ENCODE measurements at regions not wholly inside any gene's neighbourhood (a gene's known extent, or its start where the extent isn't known, plus 50 kb on each side); places are given as distances from the start of the nearest gene placed in this dataset.

GRCh38 chr2:145286716-145287275, 766.9 kb upstream of the ZEB2 start:
- WGBS: 65% methylated on average over 7 of the region's 7 CpGs
- Histone ChIP-seq H3K4ac (ENCODE audit: low read depth in 1 of 2, low read length in 2 of 2) (no peak overlapping the region), H2AK5ac (ENCODE audit: low read length, severe bottlenecking) (no peak overlapping the region), H3K4me1 (ENCODE audit: control insufficient read depth, insufficient read depth, low read depth, low read length) (no peaks in the 10 kb centered on the region), H2BK12ac (ENCODE audit: low read length in 2 of 2) (no peak overlapping the region), H3K4me2 (ENCODE audit: low read length, poor library complexity, severe bottlenecking) (no peak overlapping the region), H3K4me3 (ENCODE audit: insufficient read depth in 1 of 2, low read depth in 1 of 2, low read length in 2 of 2) (no peak overlapping the region), H3K14ac (ENCODE audit: low read length in 2 of 2) (no peak overlapping the region), H3K36me3 (ENCODE audit: control insufficient read depth in 1 of 2, insufficient read depth in 2 of 2, low read depth in 1 of 2, low read length in 2 of 2) (no peaks in the 10 kb centered on the region), H2AFZ (ENCODE audit: low read depth, low read length) (no peak overlapping the region), H3K23ac (ENCODE audit: low read length in 2 of 2) (no peak overlapping the region), H3K9me3 (ENCODE audit: control insufficient read depth, low read length) (peaks cover 3% of the 10 kb centered on the region), H3K27ac (ENCODE audit: low read length, poor library complexity, severe bottlenecking) (no peak overlapping the region), H3K79me1 (replicated peaks; ENCODE audit: low read length, poor library complexity, severe bottlenecking) (no peaks in the 10 kb centered on the region), H2BK5ac (ENCODE audit: low read depth, low read length, poor library complexity, severe bottlenecking) (no peak overlapping the region), H3K18ac (ENCODE audit: low read depth in 1 of 2, low read length in 2 of 2) (no peak overlapping the region), H4K91ac (ENCODE audit: low read length) (no peak overlapping the region), H3K9ac (ENCODE audit: low read length) (no peak overlapping the region), H2BK15ac (ENCODE audit: low read depth, poor library complexity, severe bottlenecking) (no peak overlapping the region), H3K27me3 (ENCODE audit: control insufficient read depth in 1 of 2, insufficient read depth in 1 of 2, low read length in 2 of 2) (no peaks in the 10 kb centered on the region), H4K8ac (ENCODE audit: low read length) (no peak overlapping the region), H2BK120ac (ENCODE audit: low read depth, low read length) (no peak overlapping the region)
- DNase-seq: no peak

- Histone ChIP-seq H3K4ac (ENCODE audit: low read depth in 1 of 2, low read length in 2 of 2) (no peak overlapping the region), H2BK5ac (ENCODE audit: low read depth, low read length, poor library complexity, severe bottlenecking) (no peak overlapping the region), H2AK5ac (ENCODE audit: low read length, severe bottlenecking) (no peak overlapping the region), H3K14ac (ENCODE audit: low read length in 2 of 2) (no peak overlapping the region), H3K18ac (ENCODE audit: low read depth in 1 of 2, low read length in 2 of 2) (no peak overlapping the region), H3K4me1 (ENCODE audit: control insufficient read depth, insufficient read depth, low read depth, low read length) (no peaks in the 10 kb centered on the region), H4K8ac (ENCODE audit: low read length) (no peak overlapping the region), H3K4me3 (ENCODE audit: insufficient read depth in 1 of 2, low read depth in 1 of 2, low read length in 2 of 2) (no peak overlapping the region), H2BK12ac (ENCODE audit: low read length in 2 of 2) (no peak overlapping the region), H2BK15ac (ENCODE audit: low read depth, poor library complexity, severe bottlenecking) (no peak overlapping the region), H3K27ac (ENCODE audit: low read length, poor library complexity, severe bottlenecking) (no peak overlapping the region), H3K36me3 (ENCODE audit: control insufficient read depth in 1 of 2, insufficient read depth in 2 of 2, low read depth in 1 of 2, low read length in 2 of 2) (no peaks in the 10 kb centered on the region), H3K4me2 (ENCODE audit: low read length, poor library complexity, severe bottlenecking) (no peak overlapping the region), H2BK120ac (ENCODE audit: low read depth, low read length) (no peak overlapping the region), H3K79me1 (replicated peaks; ENCODE audit: low read length, poor library complexity, severe bottlenecking) (no peaks in the 10 kb centered on the region), H3K23ac (ENCODE audit: low read length in 2 of 2) (no peak overlapping the region), H3K9ac (ENCODE audit: low read length) (no peak overlapping the region), H3K27me3 (ENCODE audit: control insufficient read depth in 1 of 2, insufficient read depth in 1 of 2, low read length in 2 of 2) (no peaks in the 10 kb centered on the region), H3K9me3 (ENCODE audit: control insufficient read depth, low read length) (peaks cover 9% of the 10 kb centered on the region), H2AFZ (ENCODE audit: low read depth, low read length) (no peak overlapping the region), H4K91ac (ENCODE audit: low read length) (no peak overlapping the region)
- WGBS: 98% methylated on average over 5 of the region's 5 CpGs
- DNase-seq: no peak
Measured at GRCh38 chr2:145284551-145284950, 764.6 kb upstream of the ZEB2 start.

GRCh38 chr2:145283131-145283530, 763.2 kb upstream of the ZEB2 start:
- no peak overlapping the region for H4K91ac ChIP-seq (ENCODE audit: low read length)
- H2BK12ac ChIP-seq (ENCODE audit: low read length in 2 of 2): no peak overlapping the region
- H4K8ac ChIP-seq (ENCODE audit: low read length): no peak overlapping the region
- no peak for DNase-seq
- no peak overlapping the region for H2BK5ac ChIP-seq (ENCODE audit: low read depth, low read length, poor library complexity, severe bottlenecking)
- no peaks in the 10 kb centered on the region for H3K27me3 ChIP-seq (ENCODE audit: control insufficient read depth in 1 of 2, insufficient read depth in 1 of 2, low read length in 2 of 2)
- no peaks in the 10 kb centered on the region for H3K79me1 ChIP-seq (replicated peaks; ENCODE audit: low read length, poor library complexity, severe bottlenecking)
- no peak overlapping the region for H2AK5ac ChIP-seq (ENCODE audit: low read length, severe bottlenecking)
- H3K9me3 ChIP-seq (ENCODE audit: control insufficient read depth, low read length): peaks cover 9% of the 10 kb centered on the region
- H3K14ac ChIP-seq (ENCODE audit: low read length in 2 of 2): no peak overlapping the region
- H2AFZ ChIP-seq (ENCODE audit: low read depth, low read length): no peak overlapping the region
- H3K4me2 ChIP-seq (ENCODE audit: low read length, poor library complexity, severe bottlenecking): no peak overlapping the region
- no peak overlapping the region for H2BK15ac ChIP-seq (ENCODE audit: low read depth, poor library complexity, severe bottlenecking)
- H3K27ac ChIP-seq (ENCODE audit: low read length, poor library complexity, severe bottlenecking): no peak overlapping the region
- WGBS: 91% methylated on average over 1 of the region's 1 CpG
- no peak overlapping the region for H3K9ac ChIP-seq (ENCODE audit: low read length)
- no peak overlapping the region for H3K23ac ChIP-seq (ENCODE audit: low read length in 2 of 2)
- H3K4ac ChIP-seq (ENCODE audit: low read depth in 1 of 2, low read length in 2 of 2): no peak overlapping the region
- no peak overlapping the region for H2BK120ac ChIP-seq (ENCODE audit: low read depth, low read length)
- no peaks in the 10 kb centered on the region for H3K36me3 ChIP-seq (ENCODE audit: control insufficient read depth in 1 of 2, insufficient read depth in 2 of 2, low read depth in 1 of 2, low read length in 2 of 2)
- H3K4me3 ChIP-seq (ENCODE audit: insufficient read depth in 1 of 2, low read depth in 1 of 2, low read length in 2 of 2): no peak overlapping the region
- H3K4me1 ChIP-seq (ENCODE audit: control insufficient read depth, insufficient read depth, low read depth, low read length): no peaks in the 10 kb centered on the region
- no peak overlapping the region for H3K18ac ChIP-seq (ENCODE audit: low read depth in 1 of 2, low read length in 2 of 2)

GRCh38 chr2:145277922-145278321, 758.0 kb upstream of the ZEB2 start:
- no peak for DNase-seq
- H3K4me3 ChIP-seq (ENCODE audit: insufficient read depth in 1 of 2, low read depth in 1 of 2, low read length in 2 of 2): no peak overlapping the region
- H4K8ac ChIP-seq (ENCODE audit: low read length): no peak overlapping the region
- no peak overlapping the region for H3K18ac ChIP-seq (ENCODE audit: low read depth in 1 of 2, low read length in 2 of 2)
- H2BK5ac ChIP-seq (ENCODE audit: low read depth, low read length, poor library complexity, severe bottlenecking): no peak overlapping the region
- no peak overlapping the region for H2BK120ac ChIP-seq (ENCODE audit: low read depth, low read length)
- no peak overlapping the region for H2AFZ ChIP-seq (ENCODE audit: low read depth, low read length)
- no peaks in the 10 kb centered on the region for H3K27me3 ChIP-seq (ENCODE audit: control insufficient read depth in 1 of 2, insufficient read depth in 1 of 2, low read length in 2 of 2)
- no peaks in the 10 kb centered on the region for H3K4me1 ChIP-seq (ENCODE audit: control insufficient read depth, insufficient read depth, low read depth, low read length)
- H3K4ac ChIP-seq (ENCODE audit: low read depth in 1 of 2, low read length in 2 of 2): no peak overlapping the region
- H3K4me2 ChIP-seq (ENCODE audit: low read length, poor library complexity, severe bottlenecking): no peak overlapping the region
- H4K91ac ChIP-seq (ENCODE audit: low read length): no peak overlapping the region
- no peaks in the 10 kb centered on the region for H3K79me1 ChIP-seq (replicated peaks; ENCODE audit: low read length, poor library complexity, severe bottlenecking)
- H3K27ac ChIP-seq (ENCODE audit: low read length, poor library complexity, severe bottlenecking): no peak overlapping the region
- no peak overlapping the region for H3K9ac ChIP-seq (ENCODE audit: low read length)
- H3K36me3 ChIP-seq (ENCODE audit: control insufficient read depth in 1 of 2, insufficient read depth in 2 of 2, low read depth in 1 of 2, low read length in 2 of 2): no peaks in the 10 kb centered on the region
- no peak overlapping the region for H3K14ac ChIP-seq (ENCODE audit: low read length in 2 of 2)
- H2AK5ac ChIP-seq (ENCODE audit: low read length, severe bottlenecking): no peak overlapping the region
- peaks cover 16% of the 10 kb centered on the region for H3K9me3 ChIP-seq (ENCODE audit: control insufficient read depth, low read length)
- no peak overlapping the region for H2BK12ac ChIP-seq (ENCODE audit: low read length in 2 of 2)
- no peak overlapping the region for H2BK15ac ChIP-seq (ENCODE audit: low read depth, poor library complexity, severe bottlenecking)
- no peak overlapping the region for H3K23ac ChIP-seq (ENCODE audit: low read length in 2 of 2)
